KBM-7 (cell line): ENCODE measurements at regions not wholly inside any gene's neighbourhood (a gene's known extent, or its start where the extent isn't known, plus 50 kb on each side); places are given as distances from the start of the nearest gene placed in this dataset.
"Not testable (repeated sequence)": the region's sequence is repeated elsewhere in the genome, so short reads cannot be mapped to it uniquely, and the experiment has no call there.

Source experiments
- DNase-seq: peaks from one replicate; pipeline ENCODE4 v3.0.0-alpha.2; 2015
- in situ Hi-C: fragments of 300-500 bp; cut with MboI; formaldehyde crosslinking; loops from 2 replicates; pipeline ENCODE4 v1.14.3; 2020; ENCODE audit warnings: low sequenced_read_pairs, low pct_unique_long_range_greater_than_20kb, mixed read lengths

GRCh38 chr4:129804461-129804981 lies 708.6 kb downstream of the C4orf33 start:
- no peak for DNase-seq
- in situ Hi-C loops: no loop called here

GRCh38 chr4:129806986-129807385 lies 711.0 kb downstream of the C4orf33 start:
- in situ Hi-C loops: no loop called here
- no peak for DNase-seq

- no peak for DNase-seq
- in situ Hi-C loops: no loop called here
These were observed 712.3 kb downstream of the C4orf33 start for GRCh38 chr4:129808242-129808641.

- in situ Hi-C loops: no loop called here
- DNase-seq: no peak
These were observed 725.1 kb downstream of the C4orf33 start for GRCh38 chr4:129821073-129821472.

GRCh38 chr4:129821963-129822362 lies 726.0 kb downstream of the C4orf33 start:
- in situ Hi-C loops: no loop called here
- no peak for DNase-seq

GRCh38 chr4:129822701-129823100 lies 726.7 kb downstream of the C4orf33 start:
- in situ Hi-C loops: no loop called here
- no peak for DNase-seq

GRCh38 chr4:129823105-129823504 lies 727.2 kb downstream of the C4orf33 start:
- in situ Hi-C loops: no loop called here
- no peak for DNase-seq

- in situ Hi-C loops: no loop called here
These were observed 733.4 kb downstream of the C4orf33 start for GRCh38 chr4:129829373-129829772.

GRCh38 chr4:129839687-129840086 lies 743.7 kb downstream of the C4orf33 start:
- no peak for DNase-seq
- in situ Hi-C loops: no loop called here

More at GRCh38 chr4:129829373-129829772, 733.4 kb downstream of the C4orf33 start:
- DNase-seq: no peak

GRCh38 chr4:129842096-129842495 lies 746.1 kb downstream of the C4orf33 start:
- in situ Hi-C loops: no loop called here
- DNase-seq: no peak

GRCh38 chr4:129852434-129852833 lies 756.5 kb downstream of the C4orf33 start:
- in situ Hi-C loops: no loop called here
- DNase-seq: no peak

GRCh38 chr4:129853685-129854467 lies 757.9 kb downstream of the C4orf33 start:
- DNase-seq, in situ Hi-C loops: not testable (repeated sequence)

- no peak for DNase-seq
- in situ Hi-C loops: no loop called here
These were observed 766.5 kb downstream of the C4orf33 start for GRCh38 chr4:129862461-129862860.

- DNase-seq: no peak
- in situ Hi-C loops: no loop called here
These were observed 767.3 kb downstream of the C4orf33 start for GRCh38 chr4:129863206-129863605.

GRCh38 chr4:129883996-129884395 lies 788.0 kb downstream of the C4orf33 start:
- in situ Hi-C loops: no loop called here
- no peak for DNase-seq

- DNase-seq: no peak
- in situ Hi-C loops: no loop called here
These were observed 801.2 kb downstream of the C4orf33 start for GRCh38 chr4:129897111-129897510.

- in situ Hi-C loops: no loop called here
- no peak for DNase-seq
These were observed 803.9 kb downstream of the C4orf33 start for GRCh38 chr4:129899849-129900248.

- in situ Hi-C loops: no loop called here
- no peak for DNase-seq
These were observed 804.5 kb downstream of the C4orf33 start for GRCh38 chr4:129900430-129900953.

GRCh38 chr4:129901205-129901604 lies 805.3 kb downstream of the C4orf33 start:
- in situ Hi-C loops: no loop called here
- no peak for DNase-seq

GRCh38 chr4:129903861-129904260 lies 807.9 kb downstream of the C4orf33 start:
- in situ Hi-C loops: no loop called here
- DNase-seq: no peak

GRCh38 chr4:129905256-129905655 lies 809.3 kb downstream of the C4orf33 start:
- no peak for DNase-seq
- in situ Hi-C loops: no loop called here
